Astrocyte (in vitro differentiated cells and primary cell): ENCODE measurements at regions not wholly inside any gene's neighbourhood (a gene's known extent, or its start where the extent isn't known, plus 50 kb on each side); places are given as distances from the start of the nearest gene placed in this dataset.

Experiments used
- DNase-seq: peaks from one replicate; pipeline ENCODE4 v3.0.0-alpha.2; 2010; ENCODE audit warnings: low read depth
- FAIRE-seq: peaks from 2 replicates; lab custom pipeline; 2011; peaks lifted over from hg19 to GRCh38; lab: Jason Lieb, UNC
- H2AFZ ChIP-seq: 2 replicates; pipeline ENCODE4 v1.6.0; 2012; ENCODE audit warnings: low read depth, low read length, inconsistent platforms
- H3K27ac ChIP-seq: 2 replicates; pipeline ENCODE4 v1.5.1; 2011; ENCODE audit warnings: low read depth, low read length, inconsistent platforms
- H3K27me3 ChIP-seq: 2 replicates; pipeline ENCODE4 v1.6.0; 2011; ENCODE audit warnings: low read length, inconsistent platforms; ENCODE audit not compliant: insufficient read depth
- H3K36me3 ChIP-seq: 2 replicates; pipeline ENCODE4 v1.5.1; 2011; ENCODE audit warnings: low read length, inconsistent platforms; ENCODE audit not compliant: insufficient read depth
- H3K4me1 ChIP-seq: 2 replicates; pipeline ENCODE4 v1.5.1; 2011; ENCODE audit warnings: low read length, inconsistent platforms; ENCODE audit not compliant: insufficient read depth
- H3K4me2 ChIP-seq: 2 replicates; pipeline ENCODE4 v1.6.0; 2012; ENCODE audit warnings: low read length, inconsistent platforms
- H3K4me3 ChIP-seq: 2 replicates; pipeline ENCODE4 v1.5.1; 2011; ENCODE audit warnings: low read depth, mild to moderate bottlenecking, low read length, inconsistent platforms; ENCODE audit not compliant: insufficient read depth
- H3K79me2 ChIP-seq: 2 replicates; pipeline ENCODE4 v1.6.0; 2012; ENCODE audit warnings: mild to moderate bottlenecking, low read length, inconsistent platforms; ENCODE audit not compliant: insufficient read depth
- H3K9ac ChIP-seq: 2 replicates; pipeline ENCODE4 v1.6.0; 2012; ENCODE audit warnings: mild to moderate bottlenecking, low read length, inconsistent platforms
- H3K9me3 ChIP-seq: 2 replicates; pipeline ENCODE4 v1.5.1; 2012; ENCODE audit warnings: low read depth, mild to moderate bottlenecking, low read length, inconsistent platforms; ENCODE audit not compliant: insufficient read depth
- H4K20me1 ChIP-seq: 2 replicates; pipeline ENCODE4 v1.6.0; 2012; ENCODE audit warnings: low read length, inconsistent platforms; ENCODE audit not compliant: insufficient read depth
- H3K27ac Mint-ChIP-seq: one replicate; pipeline ENCODE4 v1.8.0; 2021; ENCODE audit warnings: mild to moderate bottlenecking, mixed read lengths; ENCODE audit not compliant: unreplicated experiment
- H3K27me3 Mint-ChIP-seq: one replicate; pipeline ENCODE4 v1.8.0; 2021; ENCODE audit warnings: low read depth, mixed read lengths; ENCODE audit not compliant: unreplicated experiment
- H3K36me3 Mint-ChIP-seq: one replicate; pipeline ENCODE4 v1.8.0; 2021; ENCODE audit warnings: low read depth, mixed read lengths; ENCODE audit not compliant: unreplicated experiment
- H3K4me1 Mint-ChIP-seq: one replicate; pipeline ENCODE4 v1.8.0; 2021; ENCODE audit warnings: low read depth, mixed read lengths; ENCODE audit not compliant: unreplicated experiment
- H3K4me3 Mint-ChIP-seq: one replicate; pipeline ENCODE4 v1.8.0; 2021; ENCODE audit warnings: mild to moderate bottlenecking, moderate library complexity, mixed read lengths; ENCODE audit not compliant: unreplicated experiment
- H3K9me3 Mint-ChIP-seq: one replicate; pipeline ENCODE4 v1.8.0; 2021; ENCODE audit warnings: mild to moderate bottlenecking, mixed read lengths; ENCODE audit not compliant: unreplicated experiment
- CTCF ChIP-seq: IDR thresholded peaks from 2 replicates; pipeline ENCODE4 v1.5.1; 2011; ENCODE audit warnings: low read depth, mild to moderate bottlenecking, inconsistent platforms, low read length, moderate library complexity; ENCODE audit not compliant: insufficient read depth
- EZH2 ChIP-seq: IDR thresholded peaks from 2 replicates; pipeline ENCODE4 v1.6.1; 2012; ENCODE audit warnings: mild to moderate bottlenecking, low read length, inconsistent platforms; ENCODE audit not compliant: insufficient read depth

GRCh38 chr9:120303519-120303918, 276.4 kb downstream of the CDK5RAP2 start:
- Histone ChIP-seq H3K9me3 (no peaks in the 10 kb centered on the region), H3K79me2 (no peaks in the 10 kb centered on the region), H2AFZ (no peak overlapping the region), H3K4me3 (no peak overlapping the region), H3K36me3 (no peaks in the 10 kb centered on the region), H3K27me3 (peaks cover 2% of the 10 kb centered on the region), H3K4me2 (no peak overlapping the region), H3K9ac (no peak overlapping the region), H3K4me1 (no peaks in the 10 kb centered on the region), H4K20me1 (no peaks in the 10 kb centered on the region), H3K27ac (no peak overlapping the region)
- H3K4me1 Mint-ChIP-seq = no peaks in the 10 kb centered on the region
- H3K4me3 Mint-ChIP-seq = no peak overlapping the region
- H3K27ac Mint-ChIP-seq = no peak overlapping the region
- no peak for TF ChIP-seq EZH2
- TF ChIP-seq CTCF = no peak
- FAIRE-seq = no peak
- H3K9me3 Mint-ChIP-seq = peaks cover 2% of the 10 kb centered on the region
- H3K36me3 Mint-ChIP-seq = no peaks in the 10 kb centered on the region
- no peak for DNase-seq
- H3K27me3 Mint-ChIP-seq = peaks cover 10% of the 10 kb centered on the region

GRCh38 chr9:120299785-120300184, 280.2 kb downstream of the CDK5RAP2 start:
- no peak overlapping the region for H3K4me3 Mint-ChIP-seq
- H3K9me3 Mint-ChIP-seq = no peaks in the 10 kb centered on the region
- H2AFZ ChIP-seq = no peak overlapping the region
- H3K36me3 ChIP-seq = no peaks in the 10 kb centered on the region
- DNase-seq (no peak), FAIRE-seq (no peak)
- no peaks in the 10 kb centered on the region for H3K79me2 ChIP-seq
- H3K27ac ChIP-seq = no peak overlapping the region
- H3K4me1 ChIP-seq = no peaks in the 10 kb centered on the region
- H3K27me3 ChIP-seq = no peaks in the 10 kb centered on the region
- H3K9ac ChIP-seq = no peak overlapping the region
- TF ChIP-seq CTCF = no peak
- TF ChIP-seq EZH2 = no peak
- H3K4me2 ChIP-seq = no peak overlapping the region
- peaks cover 3% of the 10 kb centered on the region for H3K27me3 Mint-ChIP-seq
- H3K27ac Mint-ChIP-seq = no peak overlapping the region
- H3K9me3 ChIP-seq = no peaks in the 10 kb centered on the region
- H4K20me1 ChIP-seq = no peaks in the 10 kb centered on the region
- no peaks in the 10 kb centered on the region for H3K4me1 Mint-ChIP-seq
- no peak overlapping the region for H3K4me3 ChIP-seq
- no peaks in the 10 kb centered on the region for H3K36me3 Mint-ChIP-seq

- no peaks in the 10 kb centered on the region for H3K4me1 ChIP-seq
- H3K27me3 Mint-ChIP-seq = no peaks in the 10 kb centered on the region
- H3K36me3 Mint-ChIP-seq = no peaks in the 10 kb centered on the region
- no peak overlapping the region for H3K4me2 ChIP-seq
- no peaks in the 10 kb centered on the region for H3K4me1 Mint-ChIP-seq
- no peak overlapping the region for H2AFZ ChIP-seq
- TF ChIP-seq CTCF = no peak
- no peak for TF ChIP-seq EZH2
- H3K9ac ChIP-seq = no peak overlapping the region
- H3K4me3 ChIP-seq = no peak overlapping the region
- DNase-seq (no peak), FAIRE-seq (no peak)
- H3K79me2 ChIP-seq = no peaks in the 10 kb centered on the region
- no peaks in the 10 kb centered on the region for H3K9me3 ChIP-seq
- no peak overlapping the region for H3K27ac ChIP-seq
- H3K36me3 ChIP-seq = no peaks in the 10 kb centered on the region
- H4K20me1 ChIP-seq = no peaks in the 10 kb centered on the region
- no peak overlapping the region for H3K4me3 Mint-ChIP-seq
- no peak overlapping the region for H3K27ac Mint-ChIP-seq
- no peaks in the 10 kb centered on the region for H3K27me3 ChIP-seq
- H3K9me3 Mint-ChIP-seq = no peaks in the 10 kb centered on the region
Measured at GRCh38 chr9:120294003-120294402, 286.0 kb downstream of the CDK5RAP2 start.
